RPMI8226 (cell line): ENCODE measurements at regions not wholly inside any gene's neighbourhood (a gene's known extent, or its start where the extent isn't known, plus 50 kb on each side); places are given as distances from the start of the nearest gene placed in this dataset.

Experiments used
- DNase-seq: peaks from one replicate; pipeline ENCODE4 v3.0.0-alpha.2; 2015

GRCh38 chr22:48647051-48647450 is 1180.6 kb downstream of the BRD1 start:
- DNase-seq = no peak

DNA sequence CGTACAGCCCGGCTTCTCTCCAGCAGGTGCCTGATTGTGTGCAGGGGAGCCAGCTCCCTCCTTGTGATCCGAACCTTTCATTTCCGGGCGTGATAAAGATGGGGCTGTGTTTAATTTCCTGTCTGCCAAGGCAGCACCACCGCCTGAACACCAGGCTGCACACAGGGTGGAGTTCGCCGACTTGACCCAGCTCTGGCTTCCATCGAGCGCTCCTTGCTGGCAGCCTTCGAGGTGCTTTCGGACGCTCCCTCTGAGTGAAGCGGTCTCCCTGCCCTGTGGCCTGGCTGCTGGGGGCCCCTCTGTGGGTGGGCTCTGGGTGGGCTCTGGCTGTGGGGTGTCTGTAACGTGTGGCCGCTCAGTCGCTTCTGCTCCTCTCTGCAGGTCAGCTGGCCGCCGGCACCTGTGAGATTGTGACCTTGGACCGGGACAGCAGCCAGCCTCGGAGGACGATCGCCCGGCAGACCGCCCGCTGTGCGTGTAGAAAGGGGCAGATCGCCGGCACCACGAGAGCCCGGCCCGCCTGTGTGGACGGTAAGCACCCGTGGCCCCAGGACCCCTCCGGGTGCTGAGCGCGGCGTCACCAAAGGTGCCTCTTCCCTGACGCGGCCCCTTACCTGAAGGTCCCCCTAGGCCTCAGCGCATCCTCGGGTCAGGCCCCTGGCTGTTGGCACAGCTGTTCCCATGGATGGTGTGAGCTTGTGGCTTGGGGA is 1181.3 kb downstream of the BRD1 start:
- DNase-seq = no peak

GRCh38 chr22:48645766-48646165 is 1181.9 kb downstream of the BRD1 start:
- DNase-seq = no peak

DNA sequence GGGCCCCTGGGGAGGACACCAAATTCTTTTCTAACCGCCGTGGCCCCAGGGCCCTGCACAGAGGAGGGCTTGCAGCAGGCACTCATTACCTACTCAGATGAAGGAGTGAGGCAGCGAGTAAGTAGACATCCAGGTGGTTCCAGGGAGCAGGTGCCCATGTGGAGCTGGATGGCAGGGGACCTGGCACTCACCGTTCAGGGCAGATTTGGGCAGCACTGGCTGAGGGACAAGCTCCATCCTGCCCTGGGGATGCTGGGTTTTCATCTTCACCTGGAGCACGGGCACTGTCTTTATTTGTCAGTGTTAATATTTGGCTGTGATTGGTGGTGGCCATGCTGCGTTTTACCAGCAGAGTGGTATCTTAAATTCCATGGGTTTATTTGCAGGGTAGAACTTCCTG is 1182.7 kb downstream of the BRD1 start:
- DNase-seq = no peak

DNA sequence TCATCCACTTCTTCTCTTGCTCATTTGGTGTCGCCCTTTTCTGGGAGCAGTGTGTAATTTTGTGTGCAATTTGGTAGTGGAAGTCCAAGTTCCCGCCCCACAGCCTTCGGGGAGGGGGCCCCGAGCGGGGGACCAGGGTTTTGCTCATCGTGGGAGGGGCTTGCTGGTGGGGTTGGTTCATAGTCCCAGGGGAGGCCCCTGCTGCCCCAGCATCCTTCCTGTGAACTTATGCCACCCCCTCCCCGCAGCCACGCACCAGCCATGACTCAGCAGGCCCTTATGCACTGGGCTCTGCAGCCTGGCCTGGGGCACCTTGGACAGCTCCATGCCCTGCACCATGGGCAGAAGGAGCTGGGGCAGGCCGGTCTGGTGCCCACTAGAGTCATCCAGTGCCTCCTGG is 1183.6 kb downstream of the BRD1 start:
- DNase-seq = peak; percentile 50

GRCh38 chr22:48643066-48643731 is 1184.5 kb downstream of the BRD1 start:
- no peak for DNase-seq

- no peak for DNase-seq
Measured at GRCh38 chr22:48642550-48642949, 1185.1 kb downstream of the BRD1 start.

- DNase-seq = no peak
Measured at GRCh38 chr22:48641906-48642475, 1185.7 kb downstream of the BRD1 start.

GRCh38 chr22:48640890-48641841 is 1186.5 kb downstream of the BRD1 start:
- no peak for DNase-seq

GRCh38 chr22:48639896-48640748 is 1187.6 kb downstream of the BRD1 start:
- DNase-seq = no peak

DNA sequence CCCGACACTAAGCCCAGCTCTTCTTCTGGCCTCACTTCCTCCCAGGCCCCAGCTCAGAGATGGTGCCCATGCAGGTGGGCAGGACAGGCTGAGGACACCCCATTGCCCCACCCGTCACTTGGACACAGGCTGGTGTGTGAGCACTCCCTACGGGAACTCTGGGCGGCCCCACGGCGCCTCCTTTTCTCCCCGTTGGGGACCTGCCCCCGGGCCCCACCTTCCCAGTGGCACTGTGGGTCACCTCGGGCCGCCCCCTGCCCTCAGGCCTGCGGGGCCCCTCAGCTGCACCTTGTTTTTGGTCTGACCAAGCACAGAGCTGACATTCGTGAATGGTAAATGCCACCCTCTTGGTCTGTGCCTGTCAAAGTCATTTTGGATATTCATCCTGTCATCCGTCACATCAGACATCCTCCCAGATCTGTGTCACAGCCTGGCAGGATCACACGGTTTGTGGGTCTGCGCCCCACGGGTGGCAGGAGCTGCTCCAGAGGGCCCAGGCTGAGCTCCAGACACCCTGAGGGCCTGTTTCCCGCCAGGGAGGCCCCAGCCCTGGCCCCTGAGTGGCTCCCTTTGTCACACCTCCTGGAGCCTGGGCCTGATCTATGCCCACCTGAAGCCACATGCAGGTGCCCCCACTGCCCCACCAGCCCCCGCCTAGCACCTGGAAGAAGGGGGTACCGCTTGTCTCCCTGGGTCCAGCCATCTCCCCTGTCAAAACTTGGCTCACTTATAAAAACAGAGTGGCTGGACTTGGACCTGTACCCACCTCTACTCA is 1188.5 kb downstream of the BRD1 start:
- no peak for DNase-seq

- DNase-seq = peak; percentile 91
Measured at GRCh38 chr22:48637231-48637630, 1190.4 kb downstream of the BRD1 start.

- DNase-seq = peak; percentile 76
Measured at GRCh38 chr22:48636746-48637145, 1190.9 kb downstream of the BRD1 start.

DNA sequence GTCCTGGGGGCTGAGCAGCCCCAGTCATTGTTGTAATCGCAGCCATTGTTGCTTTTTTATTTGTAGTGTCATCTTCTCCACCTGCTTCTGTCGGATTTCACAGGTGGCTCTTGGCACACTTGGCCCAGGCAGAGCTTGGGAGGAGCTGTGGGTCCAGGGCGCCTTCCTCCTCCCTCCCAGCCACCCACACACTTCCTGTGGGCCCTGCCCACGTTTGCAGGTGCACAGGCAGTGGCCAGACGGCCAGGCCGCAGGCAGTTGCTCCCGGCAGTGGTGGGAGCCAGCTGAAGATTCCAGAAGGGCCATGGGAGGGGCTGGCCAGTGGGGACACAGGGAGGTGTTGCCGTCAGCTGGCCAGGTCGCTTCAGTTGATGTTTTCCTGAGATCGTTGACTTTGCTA is 1191.9 kb downstream of the BRD1 start:
- peak; percentile 94 for DNase-seq

DNA sequence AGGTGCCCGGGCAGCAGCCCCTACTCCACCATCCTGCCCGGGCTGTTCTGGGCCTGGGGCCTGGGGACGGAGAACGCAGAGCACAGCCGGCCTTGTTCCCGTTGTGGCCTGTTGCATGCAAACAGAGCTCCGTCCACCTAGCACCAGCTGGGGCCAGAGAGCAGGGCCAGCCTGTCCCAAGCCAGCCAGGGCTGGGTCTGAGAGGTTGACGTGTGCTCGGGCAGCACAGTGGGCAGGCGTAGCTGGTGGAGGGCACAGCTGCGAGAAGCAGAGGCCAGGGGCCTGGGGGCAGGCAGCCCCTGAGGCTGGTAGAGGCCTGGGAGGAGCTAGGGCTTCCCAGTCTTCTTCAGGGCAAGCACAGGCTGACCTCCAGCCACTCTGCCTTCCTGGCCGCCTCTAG is 1192.6 kb downstream of the BRD1 start:
- DNase-seq = no peak

GRCh38 chr22:48633996-48634836 is 1193.5 kb downstream of the BRD1 start:
- DNase-seq = no peak

GRCh38 chr22:48632646-48633246 is 1194.9 kb downstream of the BRD1 start:
- no peak for DNase-seq

DNA sequence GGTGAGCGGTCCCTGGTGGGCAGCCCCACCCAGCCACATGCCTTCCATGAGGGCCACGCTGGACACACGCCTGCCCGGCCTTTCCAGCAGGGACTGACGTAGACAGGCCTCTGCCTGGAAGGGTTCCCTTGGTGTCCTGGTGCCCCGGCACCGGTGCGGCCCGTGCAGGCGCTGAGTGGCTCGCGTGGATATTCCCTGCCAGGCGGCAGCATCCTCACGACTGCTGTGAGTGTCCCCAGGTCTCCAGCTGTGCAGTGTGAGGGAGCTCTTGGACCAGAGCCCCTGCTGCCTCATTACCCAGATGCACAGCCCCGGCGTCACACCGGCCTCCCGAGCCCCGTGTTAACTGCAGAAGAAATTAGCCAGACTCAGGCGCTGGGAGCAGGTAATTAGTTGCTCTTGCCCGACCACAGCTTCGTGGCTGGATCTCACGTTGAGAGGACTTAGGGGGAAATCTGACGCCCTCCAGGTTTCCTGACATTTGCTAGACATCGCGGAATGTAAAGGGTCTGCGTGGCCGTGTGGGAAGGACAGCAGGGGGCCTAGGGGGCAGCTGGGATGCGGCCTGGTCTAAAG is 1196.3 kb downstream of the BRD1 start:
- DNase-seq = no peak

GRCh38 chr22:48630848-48631247 is 1196.8 kb downstream of the BRD1 start:
- DNase-seq = no peak

GRCh38 chr22:48630433-48630754 is 1197.3 kb downstream of the BRD1 start:
- DNase-seq = no peak
